Parathyroid adenoma (tissue), 2 donors: ENCODE measurements at regions not wholly inside any gene's neighbourhood (a gene's known extent, or its start where the extent isn't known, plus 50 kb on each side); places are given as distances from the start of the nearest gene placed in this dataset.

Experiments used
- H2AFZ ChIP-seq: fragments of 300-600 bp; sonication (generic); one replicate; pipeline ENCODE4 v1.7.0; 2017; ENCODE audit warnings: antibody characterized with exemption, mild to moderate bottlenecking
- H3K27ac ChIP-seq: fragments of 300-600 bp; sonication (generic); one replicate; pipeline ENCODE4 v1.7.0; 2017
- H3K27me3 ChIP-seq: fragments of 300-600 bp; sonication (generic); one replicate; pipeline ENCODE4 v1.7.0; 2017; ENCODE audit warnings: low read length; ENCODE audit not compliant: control insufficient read depth, insufficient read depth
- H3K36me3 ChIP-seq: fragments of 300-600 bp; sonication (generic); one replicate; pipeline ENCODE4 v1.7.0; 2017; ENCODE audit warnings: low read length; ENCODE audit not compliant: control insufficient read depth, insufficient read depth
- H3K4me1 ChIP-seq: fragments of 300-600 bp; sonication (generic); one replicate; pipeline ENCODE4 v1.7.0; 2017; ENCODE audit warnings: control low read depth
- H3K4me2 ChIP-seq: fragments of 300-600 bp; sonication (generic); one replicate; pipeline ENCODE4 v1.7.0; 2017; ENCODE audit warnings: low read length
- H3K4me3 ChIP-seq: fragments of 300-600 bp; sonication (generic); one replicate; pipeline ENCODE4 v1.7.0; 2017; ENCODE audit warnings: low read depth, low read length
- H3K79me2 ChIP-seq: fragments of 300-600 bp; sonication (generic); one replicate; pipeline ENCODE4 v1.7.0; 2017; ENCODE audit warnings: control low read depth
- H3K9ac ChIP-seq: fragments of 300-600 bp; sonication (generic); one replicate; pipeline ENCODE4 v1.7.0; 2017; ENCODE audit warnings: mild to moderate bottlenecking
- H3K9me3 ChIP-seq: fragments of 300-600 bp; sonication (generic); one replicate; pipeline ENCODE4 v1.7.0; 2017; ENCODE audit warnings: low read length; ENCODE audit not compliant: control insufficient read depth
- CTCF ChIP-seq: fragments of 300-600 bp; sonication (generic); IDR thresholded peaks from one replicate; pipeline ENCODE4 v1.7.0; 2017; ENCODE audit warnings: antibody characterized with exemption, mild to moderate bottlenecking
- donor health status: primary hyperparathyroidism.

- Histone ChIP-seq H3K9me3 (no peaks in the 10 kb centered on the region), H3K36me3 (no peaks in the 10 kb centered on the region), H3K27me3 (no peaks in the 10 kb centered on the region), H3K27ac (no peak overlapping the region), H2AFZ (no peak overlapping the region), H3K4me1 (no peaks in the 10 kb centered on the region), H3K79me2 (no peaks in the 10 kb centered on the region), H3K9ac (no peak overlapping the region), H3K4me3 (no peak overlapping the region), H3K4me2 (no peak overlapping the region)
- no peak for TF ChIP-seq CTCF
Observed at GRCh38 chr5:107155707-107156106, 515.0 kb downstream of the EFNA5 start.

GRCh38 chr5:107154593-107154992 lies 516.1 kb downstream of the EFNA5 start:
- Histone ChIP-seq H3K9ac (no peak overlapping the region), H3K4me3 (no peak overlapping the region), H3K27ac (no peak overlapping the region), H3K4me1 (no peaks in the 10 kb centered on the region), H3K36me3 (no peaks in the 10 kb centered on the region), H3K27me3 (no peaks in the 10 kb centered on the region), H3K4me2 (no peak overlapping the region), H3K9me3 (no peaks in the 10 kb centered on the region), H3K79me2 (no peaks in the 10 kb centered on the region), H2AFZ (no peak overlapping the region)
- no peak for TF ChIP-seq CTCF

GRCh38 chr5:107153283-107153682 lies 517.5 kb downstream of the EFNA5 start:
- no peak overlapping the region for H3K4me2 ChIP-seq
- H3K4me1 ChIP-seq = no peaks in the 10 kb centered on the region
- no peak overlapping the region for H2AFZ ChIP-seq
- no peaks in the 10 kb centered on the region for H3K27me3 ChIP-seq
- H3K9me3 ChIP-seq = no peaks in the 10 kb centered on the region
- H3K79me2 ChIP-seq = no peaks in the 10 kb centered on the region
- H3K4me3 ChIP-seq = no peak overlapping the region
- no peak overlapping the region for H3K27ac ChIP-seq
- H3K36me3 ChIP-seq = no peaks in the 10 kb centered on the region
- no peak for TF ChIP-seq CTCF
- no peak overlapping the region for H3K9ac ChIP-seq

- no peak for TF ChIP-seq CTCF
- no peaks in the 10 kb centered on the region for H3K27me3 ChIP-seq
Observed at GRCh38 chr5:107149243-107150005, 521.3 kb downstream of the EFNA5 start.

GRCh38 chr5:107147589-107147988 lies 523.1 kb downstream of the EFNA5 start:
- Histone ChIP-seq H3K27me3 (no peaks in the 10 kb centered on the region), H2AFZ (no peak overlapping the region), H3K4me2 (no peak overlapping the region), H3K9ac (no peak overlapping the region), H3K4me1 (no peaks in the 10 kb centered on the region), H3K36me3 (no peaks in the 10 kb centered on the region), H3K9me3 (no peaks in the 10 kb centered on the region), H3K79me2 (no peaks in the 10 kb centered on the region), H3K4me3 (no peak overlapping the region), H3K27ac (no peak overlapping the region)
- TF ChIP-seq CTCF = no peak

More at GRCh38 chr5:107149243-107150005, 521.3 kb downstream of the EFNA5 start:
- no peak overlapping the region for H3K9ac ChIP-seq
- no peaks in the 10 kb centered on the region for H3K9me3 ChIP-seq
- no peak overlapping the region for H3K4me3 ChIP-seq
- H3K79me2 ChIP-seq = no peaks in the 10 kb centered on the region
- no peak overlapping the region for H2AFZ ChIP-seq
- H3K4me2 ChIP-seq = no peak overlapping the region
- H3K4me1 ChIP-seq = no peaks in the 10 kb centered on the region
- no peak overlapping the region for H3K27ac ChIP-seq
- no peaks in the 10 kb centered on the region for H3K36me3 ChIP-seq
